ENCODE measurements at regions not wholly inside any gene's neighbourhood (a gene's known extent, or its start where the extent isn't known, plus 50 kb on each side); places are given as distances from the start of the nearest gene placed in this dataset.
"Not testable (repeated sequence)": the region's sequence is repeated elsewhere in the genome, so short reads cannot be mapped to it uniquely, and the experiment has no call there.

DNA sequence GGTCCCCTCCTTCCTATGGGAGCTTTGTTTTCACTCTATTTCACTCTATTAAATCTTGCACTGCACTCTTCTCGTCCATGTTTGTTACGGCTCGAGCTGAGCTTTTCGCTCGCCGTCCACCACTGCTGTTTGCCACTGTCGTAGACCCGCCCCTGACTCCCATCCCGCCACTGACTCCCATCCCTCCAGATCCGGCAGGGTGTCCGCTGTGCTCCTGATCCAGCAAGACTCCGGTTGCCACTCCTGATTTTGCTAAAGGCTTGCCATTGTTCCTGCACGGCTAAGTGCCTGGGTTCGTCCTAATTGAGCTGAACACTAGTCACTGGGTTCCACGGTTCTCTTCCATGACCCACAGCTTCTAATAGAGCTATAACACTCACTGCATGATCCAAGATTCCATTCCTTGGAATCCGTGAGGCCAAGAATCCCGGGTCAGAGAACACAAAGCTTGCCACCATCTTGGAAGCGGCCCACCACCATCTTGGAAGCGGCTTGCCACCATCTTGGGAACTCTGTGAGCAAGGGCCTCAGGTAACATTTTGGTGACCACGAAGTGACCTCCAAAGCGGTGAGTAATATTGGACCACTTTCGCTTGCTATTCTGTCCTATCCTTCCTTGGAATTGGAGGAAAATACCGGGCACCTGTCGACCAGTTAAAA, 2025.4 kb downstream of the OLFM4 start:
- not testable (repeated sequence) for TF ChIP-seq POLR2A, POLR2AphosphoS5 (IDR thresholded peaks at IDR 0.05)

Data from stomach (tissue), 4 donors.